HG03095 (cell line): ENCODE measurements at regions not wholly inside any gene's neighbourhood (a gene's known extent, or its start where the extent isn't known, plus 50 kb on each side); places are given as distances from the start of the nearest gene placed in this dataset.
"Not testable (repeated sequence)": the region's sequence is repeated elsewhere in the genome, so short reads cannot be mapped to it uniquely, and the experiment has no call there.

Experiments used
- ATAC-seq: cut with Tn5 transposase; IDR thresholded peaks from one replicate; pipeline ENCODE4 v1.9.1; 2021; ENCODE audit warnings: moderate library complexity; ENCODE audit not compliant: unreplicated experiment

- no peak for ATAC-seq
These were observed 1776.2 kb downstream of the PCDH9 start for GRCh38 chr13:65453982-65454381.

DNA sequence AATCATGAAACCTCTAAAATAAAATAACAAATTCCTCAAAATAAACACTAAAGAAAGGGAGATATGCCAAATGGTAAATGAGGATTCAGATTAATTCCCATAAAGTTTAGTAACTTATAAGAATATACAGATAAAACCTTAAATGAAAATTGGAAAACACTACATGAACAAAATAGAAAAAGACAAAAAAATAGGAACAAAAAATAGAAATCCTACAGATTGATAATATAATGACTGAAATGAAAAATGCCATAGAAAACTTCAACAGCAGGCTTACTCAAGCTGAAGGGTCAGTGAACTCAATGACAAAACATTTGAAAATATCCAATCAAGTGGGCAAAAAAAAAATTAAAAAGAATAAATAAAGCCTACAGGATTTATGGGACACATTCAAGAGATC is 1784.8 kb downstream of the PCDH9 start:
- no peak for ATAC-seq

DNA sequence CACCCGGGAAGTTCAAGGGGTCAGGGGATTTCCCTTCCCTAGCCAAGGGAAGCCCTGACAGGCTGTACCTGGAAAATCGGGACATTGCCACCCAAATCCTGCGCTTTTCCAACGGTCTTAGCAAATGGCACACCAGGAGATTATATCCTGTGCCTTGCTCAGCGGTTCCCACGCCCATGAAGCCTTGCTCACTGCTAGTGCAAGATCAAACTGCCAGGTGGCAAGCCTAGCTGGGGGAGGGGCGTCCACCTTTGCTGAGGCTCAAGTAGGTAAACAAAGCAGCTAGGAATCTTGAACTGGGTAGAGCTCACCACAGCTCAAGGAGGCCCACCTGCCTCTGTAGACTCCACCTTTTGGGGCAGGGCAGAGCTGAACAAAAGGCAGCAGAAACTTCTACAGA is 1794.5 kb downstream of the PCDH9 start:
- ATAC-seq = no peak

- ATAC-seq = no peak
These were observed 1812.2 kb downstream of the PCDH9 start for GRCh38 chr13:65417953-65418352.

DNA sequence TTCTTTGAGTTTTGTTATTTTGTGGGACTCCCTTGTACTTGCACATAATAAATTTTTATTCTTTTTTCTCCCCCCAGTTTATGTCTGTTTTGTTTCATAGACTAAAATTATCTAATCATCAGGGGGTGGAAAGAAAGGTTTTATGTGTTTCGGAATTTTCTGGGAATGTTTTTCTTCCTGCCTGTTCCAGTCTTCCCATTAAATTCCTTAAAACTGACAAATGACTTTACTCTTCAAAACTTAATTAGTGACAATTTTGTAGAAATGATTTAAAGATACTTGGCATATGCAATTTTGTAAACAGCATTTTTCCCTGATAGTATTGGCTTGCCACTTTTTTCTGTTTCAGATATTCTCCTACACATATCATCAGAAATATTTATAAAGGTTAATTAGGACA is 1813.4 kb downstream of the PCDH9 start:
- no peak for ATAC-seq

- no peak for ATAC-seq
These were observed 1815.9 kb downstream of the PCDH9 start for GRCh38 chr13:65414187-65414586.

GRCh38 chr13:65411521-65411920 is 1818.6 kb downstream of the PCDH9 start:
- no peak for ATAC-seq

DNA sequence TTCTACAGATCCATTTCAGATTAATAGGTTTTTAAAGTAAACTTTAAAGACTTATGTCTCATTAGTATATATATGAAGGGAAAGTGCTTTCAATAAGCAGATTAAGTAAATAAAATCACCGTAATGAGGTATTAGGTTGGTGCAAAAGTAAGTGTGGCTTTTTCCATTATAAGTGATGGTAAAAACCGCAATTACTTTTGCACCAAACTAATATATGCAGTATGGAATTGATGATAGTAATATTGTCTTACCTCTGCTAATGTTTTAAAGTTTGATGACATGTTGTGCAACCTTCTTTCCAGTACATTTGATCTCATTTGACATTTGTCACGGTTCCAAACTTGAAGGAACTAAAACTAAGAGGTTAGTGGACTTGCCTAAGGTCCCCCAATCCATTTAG is 1819.3 kb downstream of the PCDH9 start:
- ATAC-seq = no peak

- no peak for ATAC-seq
These were observed 1828.8 kb downstream of the PCDH9 start for GRCh38 chr13:65401315-65401714.

DNA sequence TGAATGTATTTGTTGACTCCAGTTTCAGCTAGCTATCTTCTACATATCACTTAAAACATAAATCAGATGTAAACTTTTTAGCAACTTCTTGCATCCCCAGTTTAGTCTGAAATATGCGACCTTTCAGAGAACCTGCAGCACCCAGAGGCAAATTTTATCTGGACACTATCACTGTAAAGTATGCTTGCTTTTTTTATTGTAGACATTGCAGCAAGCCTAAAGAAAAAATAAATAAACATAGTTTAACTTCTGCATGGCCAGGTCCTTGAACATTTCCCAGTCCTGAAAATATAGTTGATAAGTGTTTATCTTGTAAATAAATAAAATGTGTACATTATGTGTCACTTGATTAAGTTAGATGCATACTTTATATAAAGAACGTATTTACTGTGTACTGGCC is 1829.4 kb downstream of the PCDH9 start:
- no peak for ATAC-seq

GRCh38 chr13:65387743-65388347 is 1842.3 kb downstream of the PCDH9 start:
- ATAC-seq = no peak

DNA sequence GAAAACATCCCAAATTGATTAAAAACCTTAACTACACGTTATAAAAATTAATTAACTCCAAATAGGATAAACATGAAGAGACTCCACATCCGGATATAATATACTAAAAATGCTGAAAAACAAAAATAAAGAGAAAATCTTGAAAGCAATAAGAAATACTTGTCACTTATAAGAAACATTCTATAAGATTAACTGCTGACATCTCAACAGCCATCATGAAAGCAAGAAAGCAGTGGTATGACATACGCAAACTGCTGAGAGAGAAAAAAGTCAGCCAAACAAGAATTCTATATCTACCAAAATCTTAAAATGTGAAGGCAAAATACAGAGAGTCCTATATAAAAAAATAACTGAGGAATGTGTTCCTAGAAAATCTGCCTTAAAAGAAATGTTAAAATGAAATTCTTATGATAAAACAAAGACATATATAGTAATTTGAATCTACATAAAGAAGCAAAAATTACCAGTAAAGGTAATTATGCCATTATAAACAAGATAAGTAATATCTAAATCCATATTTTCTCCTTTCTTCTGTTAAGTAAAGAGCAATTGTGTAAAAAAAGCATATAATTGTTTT is 1851.1 kb downstream of the PCDH9 start:
- ATAC-seq = no peak

DNA sequence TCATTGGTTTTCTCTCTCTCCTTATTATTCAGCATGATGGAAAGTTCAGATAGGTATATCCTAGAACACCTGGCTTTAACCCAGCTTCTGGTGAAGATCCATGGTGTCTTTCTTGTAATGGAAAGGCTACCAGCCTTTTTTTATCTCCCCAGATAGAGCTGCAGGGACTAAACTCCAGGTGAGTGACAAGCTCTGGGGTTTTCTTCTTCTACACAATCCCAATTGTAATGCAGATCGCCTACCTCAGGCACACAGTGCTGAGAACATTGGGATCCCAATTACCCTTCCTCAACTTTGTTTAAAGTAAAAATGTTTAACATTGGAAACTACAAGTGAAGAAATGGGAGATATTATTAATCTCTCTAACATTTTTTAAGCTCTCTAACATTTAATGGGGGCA is 1851.7 kb downstream of the PCDH9 start:
- ATAC-seq = no peak

DNA sequence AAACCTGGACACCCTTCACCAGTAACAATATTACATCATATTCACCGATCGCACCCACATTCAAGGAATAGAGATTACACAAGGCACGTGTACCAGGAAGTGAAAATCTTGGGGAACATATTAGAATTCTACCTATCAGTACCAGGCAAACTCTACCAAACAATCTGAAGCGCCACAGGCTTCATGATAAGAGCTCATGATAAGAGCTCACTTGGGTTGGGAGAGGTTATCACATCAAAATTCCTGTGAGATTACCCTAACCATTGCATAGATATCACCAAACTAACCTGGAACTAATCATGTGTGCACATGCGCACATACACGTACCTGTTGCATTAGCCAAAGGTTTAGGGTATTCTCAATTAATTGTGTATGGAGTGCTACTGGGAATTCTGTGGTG is 1861.3 kb downstream of the PCDH9 start:
- no peak for ATAC-seq

- no peak for ATAC-seq
These were observed 1876.2 kb downstream of the PCDH9 start for GRCh38 chr13:65353951-65354350.

DNA sequence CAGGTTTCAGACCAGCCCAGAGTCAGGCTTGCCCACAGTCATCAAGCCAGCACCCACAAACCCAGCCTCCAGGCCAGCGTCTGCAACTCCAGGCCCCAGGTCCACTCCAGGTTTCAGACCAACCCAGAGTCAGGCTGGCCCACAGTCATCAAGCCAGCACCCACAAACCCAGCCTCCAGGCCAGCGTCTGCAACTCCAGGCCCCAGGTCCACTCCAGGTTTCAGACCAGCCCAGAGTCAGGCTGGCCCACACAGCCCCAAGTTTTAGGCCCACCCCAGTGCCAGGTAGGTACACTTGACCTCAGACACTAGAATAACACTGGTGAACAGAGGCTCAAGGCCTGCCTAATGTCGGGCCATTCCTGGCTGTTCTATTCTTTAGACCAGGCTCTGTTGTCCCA is 1877.0 kb downstream of the PCDH9 start:
- ATAC-seq = not testable (repeated sequence)

GRCh38 chr13:65347420-65348030 is 1882.6 kb downstream of the PCDH9 start:
- ATAC-seq = no peak

DNA sequence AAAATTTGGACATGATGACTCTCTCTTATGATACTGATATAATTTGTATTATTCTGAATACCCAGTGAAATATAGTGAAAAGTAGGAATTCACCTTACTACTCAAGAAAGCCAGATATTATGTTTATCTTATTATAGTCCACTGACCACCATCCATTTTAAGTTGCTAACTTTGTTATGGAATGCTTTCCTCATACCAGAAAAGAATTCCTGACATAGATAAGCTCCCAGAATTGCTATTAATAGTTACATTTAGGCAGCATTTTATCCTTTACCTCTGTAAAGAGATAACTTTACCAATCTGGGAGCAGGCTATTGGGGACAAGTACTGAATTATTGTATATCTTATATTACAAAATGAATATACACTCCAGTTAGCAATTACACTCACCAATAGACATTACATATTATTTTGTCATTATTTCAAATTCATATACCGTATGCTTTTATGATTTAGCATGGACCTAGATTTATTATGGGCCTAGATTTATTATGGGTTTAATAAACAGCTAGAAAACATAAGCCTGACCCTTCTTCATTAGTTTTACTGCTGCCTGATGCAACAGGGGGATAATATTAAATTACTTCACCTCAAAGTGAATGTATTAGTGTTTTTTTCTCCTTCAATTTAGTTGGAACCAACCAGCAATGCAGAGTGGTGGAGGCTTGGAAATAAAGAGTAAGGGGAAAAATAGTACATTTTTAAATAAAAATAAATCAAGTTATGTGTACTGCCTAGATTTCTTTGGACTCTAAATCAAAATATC is 1886.1 kb downstream of the PCDH9 start:
- no peak for ATAC-seq

- no peak for ATAC-seq
These were observed 1887.4 kb downstream of the PCDH9 start for GRCh38 chr13:65342541-65343337.

DNA sequence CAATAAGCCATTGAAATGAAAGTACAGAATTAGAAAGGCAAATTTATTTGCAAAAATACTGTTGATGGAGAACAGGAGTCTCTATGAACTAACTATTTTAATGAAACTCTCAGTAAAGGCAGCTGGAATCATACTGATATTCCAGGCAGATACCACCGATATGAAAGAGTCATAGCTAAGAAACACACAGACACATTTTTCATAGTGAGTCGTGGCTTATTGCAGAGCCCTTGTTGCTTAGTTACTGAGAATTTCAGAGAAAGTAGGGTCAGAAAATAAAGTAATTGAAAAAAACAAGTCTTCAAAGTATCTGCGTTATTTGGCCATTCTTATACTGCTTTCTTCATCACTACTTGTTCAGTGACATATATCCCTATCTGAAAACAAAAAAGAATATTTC is 1890.9 kb downstream of the PCDH9 start:
- ATAC-seq = no peak

DNA sequence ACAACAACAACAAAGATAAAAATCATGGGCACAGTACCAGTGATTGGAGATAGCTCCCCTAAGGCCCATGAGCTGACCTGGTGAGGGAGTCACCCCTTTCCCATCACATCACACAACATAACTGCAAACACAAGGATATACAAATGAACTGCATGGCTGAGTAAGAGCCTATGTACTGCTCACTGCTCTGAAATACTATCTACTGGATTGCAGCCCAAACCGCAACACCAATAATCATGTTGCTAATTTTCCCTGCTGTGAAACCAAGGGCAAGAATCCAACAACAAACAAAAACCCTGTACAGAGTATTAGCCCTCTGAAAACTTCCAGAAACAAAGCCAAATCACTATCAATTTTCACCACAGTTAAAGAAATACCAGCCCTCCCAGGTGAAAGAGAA is 1893.2 kb downstream of the PCDH9 start:
- no peak for ATAC-seq
